Astrocyte of the hippocampus (primary cell): ENCODE measurements at regions not wholly inside any gene's neighbourhood (a gene's known extent, or its start where the extent isn't known, plus 50 kb on each side); places are given as distances from the start of the nearest gene placed in this dataset.

Source experiments
- DNase-seq: peaks from one replicate; pipeline ENCODE4 v3.0.0; 2011; ENCODE audit warnings: low read depth, low spot score

DNA sequence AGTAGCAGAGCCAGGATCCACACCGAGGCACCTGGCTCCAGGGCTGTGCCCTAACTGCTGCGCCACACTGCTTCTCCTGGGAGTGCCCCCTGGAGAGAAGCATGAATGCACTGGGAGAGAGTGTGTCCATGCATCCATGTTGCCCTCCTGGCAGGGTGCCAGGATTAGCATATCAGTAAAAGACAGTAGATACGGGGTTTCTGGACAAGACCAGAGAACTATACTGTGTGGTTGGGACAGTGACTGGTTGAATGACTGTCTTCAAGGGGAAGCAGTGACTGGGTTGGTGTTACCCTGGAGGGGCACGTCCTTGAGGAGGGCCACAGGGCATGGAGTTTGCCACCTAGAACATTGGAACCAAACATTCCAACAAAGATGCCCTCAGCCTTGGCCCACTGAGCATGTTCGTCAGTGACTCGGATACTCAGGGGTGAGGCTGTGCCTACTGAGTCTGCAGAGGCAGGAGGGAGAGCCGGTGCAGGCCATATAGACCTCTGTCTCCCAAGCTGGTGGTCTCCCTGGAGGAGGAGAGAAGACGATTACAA, 288.8 kb downstream of the CDC5L start:
- no peak for DNase-seq

DNA sequence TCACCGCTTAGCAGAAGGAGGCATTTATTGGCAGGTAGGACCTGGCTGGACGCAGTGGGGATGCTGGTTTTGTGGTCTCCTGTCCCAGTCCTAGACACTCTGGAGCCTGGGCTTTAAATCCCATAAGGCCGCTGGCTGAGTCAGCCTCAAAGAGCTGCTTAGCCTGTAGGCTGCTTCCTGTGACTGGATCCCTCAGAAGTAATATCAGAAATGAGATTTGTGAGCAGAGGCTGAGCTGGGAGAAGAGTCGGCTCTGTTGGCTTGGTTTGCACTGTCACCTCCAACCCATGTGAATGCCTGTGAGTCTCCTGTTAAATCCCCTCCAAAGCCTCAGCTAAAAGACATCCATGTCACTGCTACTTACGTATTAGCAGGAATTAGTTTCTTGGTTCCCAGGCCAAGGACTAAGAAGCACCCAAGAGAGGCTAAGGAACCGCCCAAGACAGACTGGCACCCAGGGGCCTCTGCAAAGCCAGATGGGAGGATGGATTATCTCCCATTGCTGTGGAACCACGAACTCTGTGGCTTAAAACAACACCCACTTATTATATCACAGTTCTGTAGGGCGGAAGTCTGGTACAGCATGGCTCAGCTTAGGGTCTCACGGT, 289.4 kb downstream of the CDC5L start:
- DNase-seq: no peak

- no peak for DNase-seq
These were observed 290.9 kb downstream of the CDC5L start for GRCh38 chr6:44678252-44678935.

DNA sequence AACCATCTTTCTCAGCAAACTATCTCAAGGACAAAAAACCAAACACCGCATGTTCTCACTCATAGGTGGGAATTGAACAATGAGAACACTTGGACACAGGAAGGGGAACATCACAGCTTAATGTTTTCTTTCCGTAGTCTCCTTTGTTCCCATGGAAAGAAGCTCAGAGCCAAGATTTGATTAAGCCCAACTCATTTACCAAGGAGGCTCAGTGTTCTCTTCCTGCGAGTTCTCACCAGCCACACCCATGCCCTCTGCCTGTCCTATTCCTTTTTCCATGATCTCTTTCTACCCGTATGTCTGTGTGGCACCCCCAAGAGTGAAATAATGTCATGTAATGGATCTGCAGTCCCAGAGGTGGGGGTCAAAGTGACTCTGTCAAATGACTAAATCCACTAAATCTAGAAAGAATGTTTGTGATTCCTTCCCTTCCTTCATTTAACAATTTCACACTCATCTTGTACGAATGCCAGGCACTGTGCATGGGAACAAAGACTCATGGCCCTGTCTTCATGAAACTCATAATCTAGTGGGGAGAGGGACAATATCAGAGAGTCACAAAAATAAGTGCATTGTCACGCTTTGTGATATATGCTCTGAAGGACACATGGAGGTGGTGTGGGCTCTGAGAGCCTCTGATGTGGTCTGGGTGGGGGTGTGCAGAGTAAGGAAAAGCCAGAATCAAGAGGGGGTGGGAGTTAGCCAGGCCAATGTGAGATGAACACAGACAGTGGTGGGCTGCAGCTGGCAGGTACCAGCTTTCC, 292.1 kb downstream of the CDC5L start:
- no peak for DNase-seq

GRCh38 chr6:44680202-44680720, 292.8 kb downstream of the CDC5L start:
- no peak for DNase-seq

DNA sequence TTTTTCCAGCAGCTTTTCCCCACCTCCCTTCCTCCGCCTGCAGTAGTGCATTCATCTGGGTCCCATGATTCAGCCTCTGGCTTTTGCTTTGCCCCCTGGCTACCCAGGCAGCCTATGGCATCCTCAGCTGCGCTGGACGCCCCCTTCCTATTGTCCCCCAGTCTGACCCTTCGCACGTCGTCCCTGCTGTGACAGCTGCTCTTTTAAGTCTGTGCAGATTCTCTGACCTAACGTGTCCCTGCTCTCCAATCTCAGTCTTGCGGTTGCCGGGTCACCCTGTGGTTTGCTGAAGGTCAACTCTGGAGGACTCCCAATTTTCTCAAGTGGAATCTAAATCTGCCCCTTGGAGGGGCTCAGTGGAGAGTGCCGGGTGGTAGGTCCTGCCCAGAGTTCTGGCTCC, 294.3 kb downstream of the CDC5L start:
- DNase-seq: no peak

GRCh38 chr6:44682280-44682679, 294.8 kb downstream of the CDC5L start:
- no peak for DNase-seq

GRCh38 chr6:44682987-44683779, 295.7 kb downstream of the CDC5L start:
- no peak for DNase-seq

GRCh38 chr6:44685213-44685612, 297.7 kb downstream of the CDC5L start:
- DNase-seq: no peak

- DNase-seq: peak; percentile 66
These were observed 308.6 kb downstream of the CDC5L start for GRCh38 chr6:44696099-44696498.

DNA sequence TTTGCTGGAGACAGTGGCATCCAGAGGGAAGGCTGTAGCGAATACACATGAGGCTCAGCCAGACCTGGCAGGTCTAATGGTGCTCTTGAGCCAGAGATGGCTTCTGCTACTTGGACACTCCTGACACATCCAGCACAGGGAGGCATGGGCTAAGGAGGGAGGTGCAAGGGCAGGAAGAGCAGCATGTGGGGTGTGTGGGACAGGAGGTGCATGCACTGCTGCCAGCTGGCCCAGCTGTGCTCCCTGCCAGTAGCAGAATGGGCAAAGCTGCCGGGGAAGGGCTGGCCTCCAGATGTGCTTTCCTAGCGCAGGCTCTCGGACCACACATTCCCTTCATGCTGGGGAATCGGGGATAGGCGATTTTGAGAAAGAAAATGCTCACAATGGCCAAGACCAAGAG, 309.2 kb downstream of the CDC5L start:
- DNase-seq: no peak

DNA sequence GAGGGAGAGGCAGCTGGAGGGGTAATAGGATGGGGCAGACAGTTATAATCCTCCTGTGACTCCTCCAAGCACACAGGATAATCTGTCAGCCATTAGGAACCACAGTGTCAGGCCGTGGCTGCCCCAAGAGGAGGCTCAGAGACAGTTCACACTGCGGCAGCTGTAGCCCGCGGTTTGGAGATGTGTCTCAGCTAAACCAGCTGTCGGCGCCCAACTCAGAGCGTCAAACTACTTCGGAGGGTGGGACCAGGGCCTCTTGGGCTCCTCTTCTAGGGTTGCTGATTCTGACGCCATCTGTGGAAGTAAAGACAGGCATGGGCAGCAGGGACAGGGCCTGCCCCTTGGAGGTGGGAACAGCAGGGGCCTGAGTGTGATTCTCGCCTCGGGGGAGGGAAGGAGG, 309.8 kb downstream of the CDC5L start:
- no peak for DNase-seq

GRCh38 chr6:44698602-44699001, 311.1 kb downstream of the CDC5L start:
- DNase-seq: no peak

DNA sequence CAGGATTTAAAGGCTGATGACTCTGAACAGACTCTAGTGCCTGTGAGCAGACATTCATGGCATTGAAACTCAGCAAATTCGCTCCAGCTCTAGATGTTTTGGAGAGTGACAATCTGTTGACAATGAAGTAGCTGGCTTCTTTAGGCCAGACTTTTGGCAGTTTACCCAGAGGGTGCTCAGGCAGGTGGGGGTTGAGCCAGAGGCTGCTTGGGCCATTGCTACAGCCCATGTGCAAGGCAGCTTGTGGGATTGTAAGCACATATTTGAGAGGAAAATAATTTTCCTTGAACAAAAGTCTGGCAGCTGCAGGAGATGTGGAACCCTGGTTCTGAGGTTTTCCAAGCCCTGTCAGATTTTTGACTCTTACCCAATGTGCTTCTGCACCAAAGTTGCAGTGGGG, 311.6 kb downstream of the CDC5L start:
- DNase-seq: peak; percentile 65

DNA sequence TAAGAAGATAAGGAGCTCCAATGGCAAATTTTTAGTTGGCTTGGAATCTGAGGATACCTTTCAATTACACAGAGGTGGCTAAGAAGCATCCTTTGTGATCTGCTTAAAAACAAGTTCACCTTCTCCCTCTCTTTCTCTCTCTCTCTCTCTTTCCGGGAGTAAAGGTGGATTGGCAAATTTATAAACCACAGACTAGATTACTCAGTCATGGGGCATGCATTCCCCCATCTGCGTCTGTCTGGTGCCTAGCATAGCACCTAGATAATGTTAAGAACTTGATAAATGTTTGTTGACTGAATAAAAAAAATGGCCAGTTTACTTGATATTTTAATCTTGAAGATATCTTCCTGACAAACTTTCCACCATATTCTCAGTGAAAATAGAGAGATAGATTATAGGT, 312.3 kb downstream of the CDC5L start:
- peak; percentile 15 for DNase-seq

DNA sequence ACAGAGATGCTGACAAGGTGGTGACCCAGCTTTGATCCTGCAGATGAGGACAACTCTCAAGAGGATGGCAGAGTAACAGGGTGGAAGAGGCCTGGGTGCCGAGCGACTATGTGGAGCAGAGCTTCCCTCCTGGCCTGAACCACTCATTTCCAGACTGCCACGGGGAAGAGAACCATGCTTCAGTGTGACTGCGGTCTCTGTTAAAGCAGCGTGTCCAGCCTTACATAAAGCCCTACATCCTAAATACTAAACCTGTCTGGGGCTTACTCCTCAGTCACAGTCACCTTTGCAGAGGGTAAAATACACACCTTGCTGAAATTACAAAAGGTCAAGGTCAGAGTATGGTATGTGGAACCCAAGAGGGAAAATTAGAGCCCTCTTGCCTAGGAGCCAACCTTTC, 312.9 kb downstream of the CDC5L start:
- DNase-seq: no peak

DNA sequence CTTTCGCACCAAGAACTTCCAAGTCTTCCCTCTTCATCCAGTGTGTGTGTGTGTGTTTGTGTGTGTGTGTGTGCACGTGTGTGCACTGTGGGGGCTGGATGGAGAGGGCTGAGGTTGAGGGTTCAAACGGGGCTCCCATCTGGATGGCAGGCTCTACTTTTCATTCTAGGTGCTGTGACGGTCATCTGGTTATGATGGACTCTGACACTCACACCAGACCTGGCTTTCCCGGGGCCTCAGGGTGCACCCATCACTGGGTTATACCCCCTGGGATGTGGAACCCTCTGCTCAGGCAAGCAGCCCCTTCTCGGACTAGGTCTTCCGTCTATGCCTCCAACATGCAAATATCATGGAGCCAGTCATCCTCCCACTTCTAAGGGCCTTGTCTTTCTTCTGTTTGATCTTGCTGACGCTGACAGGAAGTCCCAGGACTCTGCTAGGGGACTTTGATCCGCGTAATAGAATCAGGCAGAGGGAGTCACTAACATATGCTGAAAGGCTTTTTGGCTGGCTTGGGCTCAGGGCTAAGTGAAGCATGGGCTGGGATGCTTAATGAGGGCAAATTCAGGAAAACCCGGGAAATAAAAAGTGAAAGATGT, 313.6 kb downstream of the CDC5L start:
- DNase-seq: no peak

GRCh38 chr6:44701637-44702101, 314.2 kb downstream of the CDC5L start:
- peak; percentile 92 for DNase-seq

GRCh38 chr6:44702292-44702691, 314.8 kb downstream of the CDC5L start:
- DNase-seq: peak; percentile 48

DNA sequence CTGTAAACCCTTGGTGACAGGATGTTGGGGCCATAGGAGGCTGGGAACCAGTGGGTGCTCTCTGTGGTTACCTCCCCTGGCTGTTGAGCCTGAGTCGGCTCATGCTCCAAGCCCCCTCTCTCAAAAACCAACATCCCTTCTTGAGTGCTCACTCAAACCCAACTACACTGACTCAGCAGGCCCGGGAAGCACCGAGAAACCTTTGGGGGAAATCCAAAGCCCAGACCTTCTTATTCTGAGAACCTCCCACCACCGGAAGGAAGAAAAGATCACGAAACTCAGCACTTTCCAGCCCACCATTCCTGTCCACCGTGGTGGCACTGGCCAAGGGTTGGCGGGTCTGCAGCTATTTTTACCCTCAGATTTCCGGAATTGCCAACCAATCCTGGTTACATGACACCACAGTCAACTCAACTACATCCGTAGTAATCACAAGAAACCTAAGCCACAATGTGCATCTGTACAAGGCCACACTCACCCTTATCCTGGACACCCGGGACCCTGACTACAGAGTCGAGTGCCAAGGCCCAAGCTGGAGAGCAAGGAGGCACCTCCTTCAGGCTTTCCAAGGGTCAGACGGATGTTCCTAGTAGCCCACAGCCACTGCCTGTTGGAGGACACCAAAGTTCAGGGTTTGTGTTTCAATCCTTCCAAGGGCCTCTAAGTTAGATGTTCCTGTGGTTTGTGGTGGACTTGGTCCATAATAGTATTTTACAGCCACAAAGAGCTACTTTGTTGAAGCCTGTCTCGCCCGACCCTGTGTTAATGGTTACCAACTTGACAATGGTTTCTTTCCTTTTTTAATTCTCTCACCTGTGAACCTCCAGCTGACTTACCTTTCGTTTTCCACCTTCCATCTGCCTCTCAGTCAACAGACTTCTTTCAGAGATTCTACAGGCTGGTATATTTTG, 317.0 kb downstream of the CDC5L start:
- no peak for DNase-seq
